SK-N-SH (cell line): ENCODE measurements at regions not wholly inside any gene's neighbourhood (a gene's known extent, or its start where the extent isn't known, plus 50 kb on each side); places are given as distances from the start of the nearest gene placed in this dataset.

Source experiments
- CTCF ChIA-PET: fragments of 300-600, 350-600 bp; formaldehyde crosslinking; extraction: SDS; loops from one replicate; lab custom pipeline; 2021; lab: Yijun Ruan, JAX
- POLR2A ChIA-PET: fragments of 350-600 bp; sonication (Branson Sonifier 250); formaldehyde crosslinking; extraction: SDS; loops from one replicate; lab custom pipeline; 2020; ENCODE audit warnings: antibody characterized with exemption, inconsistent platforms; lab: Yijun Ruan, JAX
- DNase-seq: peaks from one replicate; pipeline ENCODE4 v3.0.0; 2012
- H2AFZ ChIP-seq: fragments of 200-600 bp; sonication (generic); 2 replicates; pipeline ENCODE4 v1.8.1; 2016; ENCODE audit warnings: antibody characterized with exemption, mild to moderate bottlenecking, low read depth
- H3F3A ChIP-seq: fragments of 200-600 bp; sonication (generic); replicated peaks from 2 replicates; pipeline ENCODE3; 2016; ENCODE audit warnings: antibody characterized with exemption, mild to moderate bottlenecking; ENCODE audit not compliant: insufficient read depth
- H3K27ac ChIP-seq, 2 experiments: fragments of 200-500 bp in 1 of 2; fragments of 200-600 bp in 1 of 2; sonication (Bioruptor generic) in 1 of 2; sonication (generic), shearing (Covaris generic) in 1 of 2; 2 replicates each; pipeline versions ENCODE4 v1.5.1 to v1.6.1; 2014 to 2016; ENCODE audit warnings: low read depth in 2 of 2, inconsistent platforms in 1 of 2, low read length in 1 of 2, mild to moderate bottlenecking in 1 of 2, mixed read lengths in 1 of 2
- H3K27me3 ChIP-seq: fragments of 200-600 bp; sonication (generic), shearing (Covaris generic); 2 replicates; pipeline ENCODE4 v1.6.1; 2016; ENCODE audit warnings: mixed run types; ENCODE audit not compliant: insufficient read depth
- H3K36me3 ChIP-seq, 2 experiments: fragments of 200-500 bp in 1 of 2; fragments of 200-600 bp in 1 of 2; sonication (Bioruptor generic) in 1 of 2; sonication (generic) in 1 of 2; replicated peaks in 1 of 2; 2 replicates each; pipeline versions ENCODE3 to v1.5.1; 2014 to 2016; ENCODE audit warnings: low read length in 1 of 2, mild to moderate bottlenecking in 1 of 2; ENCODE audit not compliant: insufficient read depth in 2 of 2, control insufficient read depth in 1 of 2
- H3K4me1 ChIP-seq, 2 experiments: fragments of 200-500 bp in 1 of 2; fragments of 200-600 bp in 1 of 2; sonication (Bioruptor generic) in 1 of 2; sonication (generic), shearing (Covaris generic) in 1 of 2; 2 replicates each; pipeline versions ENCODE4 v1.5.1 to v1.6.1; 2014 to 2016; ENCODE audit warnings: low read depth in 1 of 2, low read length in 1 of 2, mixed run types in 1 of 2; ENCODE audit not compliant: insufficient read depth in 2 of 2, control insufficient read depth in 1 of 2
- H3K4me2 ChIP-seq: fragments of 200-600 bp; sonication (generic), shearing (Covaris generic); 2 replicates; pipeline ENCODE4 v1.6.1; 2017; ENCODE audit warnings: mixed run types
- H3K4me3 ChIP-seq, 2 experiments: fragments of 200-500 bp in 1 of 2; fragments of 200-600 bp in 1 of 2; sonication (Bioruptor generic) in 1 of 2; sonication (generic), shearing (Covaris generic) in 1 of 2; 2 replicates each; pipeline versions ENCODE4 v1.5.1 to v1.8.1; 2014 to 2016; ENCODE audit warnings: low read depth in 2 of 2, inconsistent platforms in 1 of 2, low read length in 1 of 2, mild to moderate bottlenecking in 1 of 2, mixed read lengths in 1 of 2, moderate library complexity in 1 of 2
- H3K79me2 ChIP-seq: fragments of 200-600 bp; sonication (generic); 2 replicates; pipeline ENCODE4 v1.8.1; 2017; ENCODE audit warnings: mild to moderate bottlenecking; ENCODE audit not compliant: insufficient read depth
- H3K9ac ChIP-seq: fragments of 200-600 bp; sonication (generic); 2 replicates; pipeline ENCODE4 v1.6.1; 2017; ENCODE audit warnings: mixed run types
- H3K9me2 ChIP-seq: fragments of 200-600 bp; sonication (generic); 2 replicates; pipeline ENCODE4 v1.6.1; 2017; ENCODE audit warnings: mixed run types
- H3K9me3 ChIP-seq: fragments of 200-600 bp; sonication (generic); 2 replicates; pipeline ENCODE4 v1.6.1; 2017; ENCODE audit warnings: mixed run types, mild to moderate bottlenecking, moderate library complexity
- H4K20me1 ChIP-seq: fragments of 200-600 bp; sonication (generic); 2 replicates; pipeline ENCODE4 v1.6.1; 2017; ENCODE audit warnings: mild to moderate bottlenecking, mixed run types; ENCODE audit not compliant: insufficient read depth
- EP300 ChIP-seq, 2 experiments: IDR thresholded peaks; 2 replicates each; pipeline versions ENCODE4 v1.4.0 to v1.6.1; 2012; ENCODE audit warnings: borderline replicate concordance in 1 of 2, low read depth in 1 of 2, low read length in 1 of 2
- FOSL2 ChIP-seq: IDR thresholded peaks from 2 replicates; pipeline ENCODE4 v1.4.0; 2012; ENCODE audit warnings: low read depth, mild to moderate bottlenecking, moderate library complexity, borderline replicate concordance
- FOXM1 ChIP-seq: IDR thresholded peaks from 2 replicates; pipeline ENCODE4 v1.4.0; 2012; ENCODE audit warnings: low read depth, mild to moderate bottlenecking
- GATA2 ChIP-seq: sonication (generic); formaldehyde crosslinking; IDR thresholded peaks from 2 replicates; pipeline ENCODE4 v1.5.0; 2020; ENCODE audit warnings: mild to moderate bottlenecking, missing genetic modification reagents
- MAX ChIP-seq: IDR thresholded peaks from 2 replicates; pipeline ENCODE4 v1.4.0; 2012; ENCODE audit warnings: low read depth
- MXI1 ChIP-seq: IDR thresholded peaks from 2 replicates; pipeline ENCODE4 v1.6.1; 2012; ENCODE audit warnings: mild to moderate bottlenecking, low read depth, low read length, improper control_type of control experiment
- NFIC ChIP-seq: IDR thresholded peaks from 2 replicates; pipeline ENCODE4 v1.4.0; 2012; ENCODE audit warnings: borderline replicate concordance
- NRF1 ChIP-seq: IDR thresholded peaks from 2 replicates; pipeline ENCODE4 v1.6.1; 2012; ENCODE audit warnings: low read depth, mild to moderate bottlenecking, low read length
- POLR2AphosphoS5 ChIP-seq: IDR thresholded peaks from 2 replicates; pipeline ENCODE4 v1.6.1; 2012; ENCODE audit warnings: low read depth, low read length
- RAD21 ChIP-seq: IDR thresholded peaks from 2 replicates; pipeline ENCODE4 v1.6.1; 2012; ENCODE audit warnings: mild to moderate bottlenecking, low read length
- SMC3 ChIP-seq: IDR thresholded peaks from 2 replicates; pipeline ENCODE4 v1.6.1; 2012; ENCODE audit warnings: low read depth, low read length, improper control_type of control experiment
- TCF12 ChIP-seq: IDR thresholded peaks from 2 replicates; pipeline ENCODE4 v1.4.0; 2012
- ZBTB33 ChIP-seq: IDR thresholded peaks from 2 replicates; pipeline ENCODE4 v1.4.0; 2012; ENCODE audit warnings: low read depth, borderline replicate concordance
- WGBS: methylation state at CpG from one replicate; pipeline ENCODE4 v1.1.6; 2017; ENCODE audit warnings: low lambda C conversion rate; 5-methylcytosine and 5-hydroxymethylcytosine counted together
- TF ChIP-seq, protein P1 (sequence below): fragments of 200-600 bp; sonication (generic); IDR thresholded peaks from 2 replicates; pipeline ENCODE4 v1.6.1; 2017; ENCODE audit warnings: antibody characterized with exemption, mild to moderate bottlenecking, moderate library complexity
- TF ChIP-seq, protein P2 (sequence below): IDR thresholded peaks from 2 replicates; pipeline ENCODE4; 2012

DNA sequence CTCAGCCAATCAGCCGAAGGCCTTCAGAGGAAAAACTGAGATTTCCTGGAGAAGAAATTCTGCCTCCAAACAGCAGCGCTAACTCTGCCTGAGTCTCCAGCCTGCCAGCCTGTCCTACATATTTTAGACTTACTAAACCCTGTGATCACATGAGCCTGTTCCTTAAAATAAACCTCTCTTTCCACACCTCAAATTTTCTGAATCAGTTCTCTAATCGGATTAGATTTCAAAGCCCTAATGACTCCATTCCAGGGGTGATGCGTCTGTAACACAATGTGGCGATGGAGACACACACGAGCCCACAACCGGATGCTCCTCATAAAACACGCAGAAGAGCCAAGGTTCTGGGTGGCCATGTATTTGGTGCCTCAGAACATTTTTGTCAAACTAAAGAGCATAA lies 1371.2 kb downstream of the BRD1 start:
- ChIA-PET POLR2A (no interaction called here), CTCF (interaction anchor here (1.3 kb wide), 1 partner anchor 9 kb away, joined by 4 read pairs; no protein-coding TSS in a partner anchor)
- no peaks in the 10 kb centered on the region for H3K36me3 ChIP-seq
- no peaks in the 10 kb centered on the region for H3K79me2 ChIP-seq
- H3K4me1 ChIP-seq, result no peaks in the 10 kb centered on the region
- H3K27ac ChIP-seq, result no peak overlapping the region
- no peaks in the 10 kb centered on the region for H3K9me2 ChIP-seq
- H3F3A ChIP-seq, result no peaks in the 10 kb centered on the region
- no peak overlapping the region for H3K4me3 ChIP-seq
- no peak for DNase-seq
- no peaks in the 10 kb centered on the region for H3K9me3 ChIP-seq
- peaks cover 13% of the 10 kb centered on the region; the same call in 1 of the 2 replicates for H3K27me3 ChIP-seq
- H3K4me2 ChIP-seq, result no peak overlapping the region
- H3K9ac ChIP-seq, result no peak overlapping the region
- no peak for TF ChIP-seq FOXM1
- no peak for TF ChIP-seq ZBTB33
- no peak for TF ChIP-seq TCF12
- TF ChIP-seq POLR2AphosphoS5, result no peak
- TF ChIP-seq, protein P1, sequence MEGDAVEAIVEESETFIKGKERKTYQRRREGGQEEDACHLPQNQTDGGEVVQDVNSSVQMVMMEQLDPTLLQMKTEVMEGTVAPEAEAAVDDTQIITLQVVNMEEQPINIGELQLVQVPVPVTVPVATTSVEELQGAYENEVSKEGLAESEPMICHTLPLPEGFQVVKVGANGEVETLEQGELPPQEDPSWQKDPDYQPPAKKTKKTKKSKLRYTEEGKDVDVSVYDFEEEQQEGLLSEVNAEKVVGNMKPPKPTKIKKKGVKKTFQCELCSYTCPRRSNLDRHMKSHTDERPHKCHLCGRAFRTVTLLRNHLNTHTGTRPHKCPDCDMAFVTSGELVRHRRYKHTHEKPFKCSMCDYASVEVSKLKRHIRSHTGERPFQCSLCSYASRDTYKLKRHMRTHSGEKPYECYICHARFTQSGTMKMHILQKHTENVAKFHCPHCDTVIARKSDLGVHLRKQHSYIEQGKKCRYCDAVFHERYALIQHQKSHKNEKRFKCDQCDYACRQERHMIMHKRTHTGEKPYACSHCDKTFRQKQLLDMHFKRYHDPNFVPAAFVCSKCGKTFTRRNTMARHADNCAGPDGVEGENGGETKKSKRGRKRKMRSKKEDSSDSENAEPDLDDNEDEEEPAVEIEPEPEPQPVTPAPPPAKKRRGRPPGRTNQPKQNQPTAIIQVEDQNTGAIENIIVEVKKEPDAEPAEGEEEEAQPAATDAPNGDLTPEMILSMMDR, result no peak
- TF ChIP-seq EP300 (IDR thresholded peaks at IDR 0.05; ENCODE audit: borderline replicate concordance in 1 of 2, low read depth in 1 of 2, low read length in 1 of 2), result no peak
- no peak for TF ChIP-seq MXI1
- no peak for TF ChIP-seq SMC3
- no peak for TF ChIP-seq MAX
- TF ChIP-seq GATA2 (CRISPR knock-in tag), result no peak
- TF ChIP-seq FOSL2, result no peak
- no peaks in the 10 kb centered on the region for H4K20me1 ChIP-seq
- no peak overlapping the region for H2AFZ ChIP-seq
- WGBS, result 39% methylated on average over 8 of the region's 8 CpGs

- TF ChIP-seq RAD21 (no peak), NRF1 (no peak), NFIC (no peak)
- TF ChIP-seq, protein P2, sequence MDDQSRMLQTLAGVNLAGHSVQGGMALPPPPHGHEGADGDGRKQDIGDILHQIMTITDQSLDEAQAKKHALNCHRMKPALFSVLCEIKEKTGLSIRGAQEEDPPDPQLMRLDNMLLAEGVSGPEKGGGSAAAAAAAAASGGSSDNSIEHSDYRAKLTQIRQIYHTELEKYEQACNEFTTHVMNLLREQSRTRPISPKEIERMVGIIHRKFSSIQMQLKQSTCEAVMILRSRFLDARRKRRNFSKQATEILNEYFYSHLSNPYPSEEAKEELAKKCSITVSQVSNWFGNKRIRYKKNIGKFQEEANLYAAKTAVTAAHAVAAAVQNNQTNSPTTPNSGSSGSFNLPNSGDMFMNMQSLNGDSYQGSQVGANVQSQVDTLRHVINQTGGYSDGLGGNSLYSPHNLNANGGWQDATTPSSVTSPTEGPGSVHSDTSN, result no peak
- POLR2A ChIA-PET, result no interaction called here
These were observed 1373.8 kb downstream of the BRD1 start for GRCh38 chr22:48453751-48454485.

More at GRCh38 chr22:48453751-48454485, 1373.8 kb downstream of the BRD1 start:
- H3K4me2 ChIP-seq, result no peak overlapping the region
- CTCF ChIA-PET, result no interaction called here
- no peaks in the 10 kb centered on the region for H3F3A ChIP-seq
- no peak overlapping the region for H2AFZ ChIP-seq
- H3K9me2 ChIP-seq, result no peaks in the 10 kb centered on the region
- no peaks in the 10 kb centered on the region for H3K36me3 ChIP-seq
- no peaks in the 10 kb centered on the region for H3K79me2 ChIP-seq
- H3K27me3 ChIP-seq, result peaks cover 13% of the 10 kb centered on the region; the same call in 1 of the 2 replicates
- 25% methylated on average over 12 of the region's 14 CpGs for WGBS
- DNase-seq, result no peak
- H3K9ac ChIP-seq, result no peak overlapping the region
- H4K20me1 ChIP-seq, result no peaks in the 10 kb centered on the region
- no peaks in the 10 kb centered on the region for H3K9me3 ChIP-seq
- no peaks in the 10 kb centered on the region for H3K4me1 ChIP-seq
- no peak overlapping the region for H3K27ac ChIP-seq
- H3K4me3 ChIP-seq, result no peak overlapping the region
